Skeletal muscle tissue (tissue), 3 donors: ENCODE measurements at regions not wholly inside any gene's neighbourhood (a gene's known extent, or its start where the extent isn't known, plus 50 kb on each side); places are given as distances from the start of the nearest gene placed in this dataset.
"Not testable (repeated sequence)": the region's sequence is repeated elsewhere in the genome, so short reads cannot be mapped to it uniquely, and the experiment has no call there.

Experiments
- H3K27ac ChIP-seq: one replicate; pipeline ENCODE4 v1.7.0; 2013; ENCODE audit warnings: mild to moderate bottlenecking, low read depth, low read length, inconsistent platforms
- H3K27me3 ChIP-seq, 3 donors: one replicate each; pipeline ENCODE4 v1.7.0; 2013; ENCODE audit warnings: low read length in 3 of 3; ENCODE audit not compliant: control insufficient read depth in 3 of 3, insufficient read depth in 3 of 3
- H3K36me3 ChIP-seq, 3 donors: one replicate each; pipeline ENCODE4 v1.7.0; 2013; ENCODE audit warnings: low read length in 3 of 3; ENCODE audit not compliant: control insufficient read depth in 3 of 3, insufficient read depth in 3 of 3
- H3K4me1 ChIP-seq, 3 donors: one replicate each; pipeline ENCODE4 v1.7.0; 2013; ENCODE audit warnings: low read length in 3 of 3, mild to moderate bottlenecking in 3 of 3; ENCODE audit not compliant: control insufficient read depth in 3 of 3, insufficient read depth in 3 of 3
- H3K4me3 ChIP-seq, 3 donors: one replicate each; pipeline ENCODE4 v1.7.0; 2013; ENCODE audit warnings: low read length in 3 of 3
- H3K9ac ChIP-seq, 3 donors: one replicate each; pipeline ENCODE4 v1.7.0; 2013; ENCODE audit warnings: low read length in 3 of 3, mild to moderate bottlenecking in 3 of 3, moderate library complexity in 2 of 3, low read depth in 1 of 3
- H3K9me3 ChIP-seq, 3 donors: one replicate each; pipeline ENCODE4 v1.7.0; 2013; ENCODE audit warnings: low read length in 3 of 3; ENCODE audit not compliant: control insufficient read depth in 3 of 3
- donor health status: Osteomylitis.

DNA sequence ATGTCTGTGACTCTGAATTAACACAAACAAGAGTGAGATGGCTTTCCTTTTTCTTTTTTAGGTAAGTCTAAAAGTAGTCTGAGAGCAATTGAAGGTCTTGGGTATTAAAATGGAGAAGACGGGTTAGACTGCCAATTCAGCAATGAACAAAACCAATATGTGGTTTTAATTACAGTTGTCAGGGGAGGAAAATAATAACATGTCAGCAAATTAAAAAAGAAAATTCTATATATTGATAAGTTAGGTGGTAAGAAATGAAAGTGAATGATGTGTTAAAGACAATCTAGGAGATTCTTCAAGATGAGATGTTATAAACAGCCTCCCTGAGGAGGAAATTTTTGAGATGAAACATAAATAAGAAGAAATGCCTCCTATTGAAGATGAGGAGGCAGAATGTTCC is 150.6 kb upstream of the HSF2 start:
- Histone ChIP-seq H3K27me3 (no peaks in the 10 kb centered on the region), H3K27ac (no peak overlapping the region), H3K36me3 (no peaks in the 10 kb centered on the region), H3K4me3 (no peak overlapping the region), H3K9ac (no peak overlapping the region), H3K9me3 (no peaks in the 10 kb centered on the region), H3K4me1 (no peaks in the 10 kb centered on the region)

- no peaks in the 10 kb centered on the region for H3K27me3 ChIP-seq
- H3K27ac ChIP-seq = no peak overlapping the region
- no peaks in the 10 kb centered on the region for H3K9me3 ChIP-seq
- no peaks in the 10 kb centered on the region for H3K36me3 ChIP-seq
- no peaks in the 10 kb centered on the region for H3K4me1 ChIP-seq
- H3K9ac ChIP-seq = no peak overlapping the region
- no peak overlapping the region for H3K4me3 ChIP-seq
Observed at GRCh38 chr6:122258839-122259238, 140.6 kb upstream of the HSF2 start.

DNA sequence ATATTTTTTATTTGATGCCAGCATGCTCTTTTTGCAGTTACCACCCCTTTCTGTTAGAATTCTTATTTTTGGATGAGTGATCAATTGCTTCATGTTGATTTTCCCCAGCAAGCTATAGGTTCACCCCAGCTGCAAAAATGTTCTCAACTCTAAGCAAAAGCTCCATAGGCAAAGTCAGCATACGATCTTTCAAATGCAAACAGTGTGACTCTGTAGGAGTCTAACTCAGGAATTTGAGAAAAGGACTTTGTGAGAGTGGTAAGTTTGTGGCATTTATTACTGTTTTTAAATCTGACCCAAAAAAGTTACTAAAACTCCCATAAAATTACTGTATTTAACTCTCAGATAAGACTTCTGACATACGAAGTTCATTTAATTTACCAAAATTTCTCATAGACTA is 134.9 kb upstream of the HSF2 start:
- Histone ChIP-seq H3K4me3 (no peak overlapping the region), H3K4me1 (no peaks in the 10 kb centered on the region), H3K27ac (no peak overlapping the region), H3K9me3 (peaks cover 0 to 9% (median 6%) of the 10 kb centered on the region in 3 donors), H3K27me3 (no peaks in the 10 kb centered on the region), H3K9ac (no peak overlapping the region), H3K36me3 (no peaks in the 10 kb centered on the region)

GRCh38 chr6:122265755-122266154 is 133.7 kb upstream of the HSF2 start:
- Histone ChIP-seq H3K4me1 (no peaks in the 10 kb centered on the region), H3K36me3 (no peaks in the 10 kb centered on the region), H3K9me3 (peaks cover 0 to 9% (median 6%) of the 10 kb centered on the region in 3 donors), H3K4me3 (no peak overlapping the region), H3K9ac (no peak overlapping the region), H3K27me3 (no peaks in the 10 kb centered on the region), H3K27ac (no peak overlapping the region)

DNA sequence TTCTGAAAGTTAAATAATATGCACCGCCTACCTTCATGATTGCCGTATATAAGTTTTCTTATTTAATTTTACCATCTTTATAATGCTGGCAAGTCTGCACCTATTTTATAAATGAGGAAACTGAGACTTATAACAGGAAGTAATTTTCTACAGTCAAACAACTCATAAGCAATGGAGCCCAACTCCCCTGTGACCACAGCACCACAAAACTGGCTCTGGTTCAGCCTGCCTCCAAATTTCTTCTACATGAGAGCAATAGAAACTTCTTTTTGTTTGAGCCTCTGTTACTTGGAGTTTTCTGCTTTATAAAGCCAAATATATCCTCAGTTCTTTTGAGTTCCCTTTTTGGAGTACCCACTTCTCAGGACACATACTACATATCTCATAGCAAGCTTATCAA is 131.1 kb upstream of the HSF2 start:
- H3K9me3 ChIP-seq = peaks cover 0 to 9% (median 6%) of the 10 kb centered on the region in 3 donors
- H3K36me3 ChIP-seq = no peaks in the 10 kb centered on the region
- H3K4me3 ChIP-seq = no peak overlapping the region
- no peak overlapping the region for H3K9ac ChIP-seq
- no peak overlapping the region for H3K27ac ChIP-seq
- no peaks in the 10 kb centered on the region for H3K27me3 ChIP-seq
- H3K4me1 ChIP-seq = no peaks in the 10 kb centered on the region

GRCh38 chr6:122276637-122277036 is 122.8 kb upstream of the HSF2 start:
- H3K9me3 ChIP-seq = no peaks in the 10 kb centered on the region
- H3K27ac ChIP-seq = no peak overlapping the region
- no peak overlapping the region for H3K4me3 ChIP-seq
- H3K27me3 ChIP-seq = no peaks in the 10 kb centered on the region
- H3K4me1 ChIP-seq = no peaks in the 10 kb centered on the region
- H3K36me3 ChIP-seq = no peaks in the 10 kb centered on the region
- no peak overlapping the region for H3K9ac ChIP-seq

- not testable (repeated sequence) for H3K36me3 ChIP-seq, H3K27ac ChIP-seq, H3K4me3 ChIP-seq, H3K9me3 ChIP-seq, H3K9ac ChIP-seq, H3K27me3 ChIP-seq, H3K4me1 ChIP-seq
Observed at GRCh38 chr6:122280105-122281021, 119.1 kb upstream of the HSF2 start.

DNA sequence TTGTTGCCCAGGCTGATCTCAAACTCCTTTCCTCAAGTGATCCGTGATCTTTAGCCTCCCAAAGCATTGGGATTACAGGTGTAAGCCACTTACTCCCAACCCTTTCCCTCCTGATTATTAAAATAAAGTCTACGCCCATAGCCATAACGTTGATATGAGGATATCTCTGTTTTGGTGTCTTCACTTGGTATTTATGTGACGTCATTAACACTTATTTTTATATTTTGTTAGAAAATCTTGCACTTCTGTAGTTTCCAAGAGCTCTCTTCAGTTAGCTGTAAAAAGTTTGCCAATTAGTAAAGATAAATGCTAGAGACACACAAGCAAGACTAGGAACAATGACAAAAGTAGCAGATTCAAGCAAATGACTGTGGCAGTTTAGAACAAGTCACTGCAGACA is 115.6 kb upstream of the HSF2 start:
- H3K27me3 ChIP-seq = no peaks in the 10 kb centered on the region
- no peak overlapping the region for H3K4me3 ChIP-seq
- H3K36me3 ChIP-seq = no peaks in the 10 kb centered on the region
- peaks cover 0 to 2% (median 0%) of the 10 kb centered on the region in 3 donors for H3K4me1 ChIP-seq
- no peaks in the 10 kb centered on the region for H3K9me3 ChIP-seq
- H3K9ac ChIP-seq = no peak overlapping the region
- no peak overlapping the region for H3K27ac ChIP-seq

DNA sequence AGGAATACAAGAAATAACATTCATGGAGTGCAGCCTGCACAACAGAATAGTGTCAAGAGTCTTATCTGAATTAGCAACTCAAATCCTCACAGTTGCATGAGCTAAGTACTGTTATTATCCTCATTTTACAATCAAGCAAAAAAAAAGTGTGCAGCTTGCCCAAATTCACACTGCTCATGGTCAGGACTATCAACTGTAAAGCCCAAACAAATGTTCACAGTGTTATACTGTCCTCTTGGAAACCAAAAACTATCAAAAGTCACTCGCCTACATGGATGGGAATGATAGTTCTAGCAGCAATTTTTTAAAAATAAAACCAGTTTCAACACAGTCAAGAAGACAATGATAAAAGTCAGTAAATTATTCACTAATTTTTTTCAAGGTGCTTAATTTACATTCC is 114.6 kb upstream of the HSF2 start:
- H3K27me3 ChIP-seq = no peaks in the 10 kb centered on the region
- peaks cover 0 to 2% (median 0%) of the 10 kb centered on the region in 3 donors for H3K4me1 ChIP-seq
- no peaks in the 10 kb centered on the region for H3K9me3 ChIP-seq
- H3K36me3 ChIP-seq = no peaks in the 10 kb centered on the region
- no peak overlapping the region for H3K9ac ChIP-seq
- H3K4me3 ChIP-seq = no peak overlapping the region
- no peak overlapping the region for H3K27ac ChIP-seq

DNA sequence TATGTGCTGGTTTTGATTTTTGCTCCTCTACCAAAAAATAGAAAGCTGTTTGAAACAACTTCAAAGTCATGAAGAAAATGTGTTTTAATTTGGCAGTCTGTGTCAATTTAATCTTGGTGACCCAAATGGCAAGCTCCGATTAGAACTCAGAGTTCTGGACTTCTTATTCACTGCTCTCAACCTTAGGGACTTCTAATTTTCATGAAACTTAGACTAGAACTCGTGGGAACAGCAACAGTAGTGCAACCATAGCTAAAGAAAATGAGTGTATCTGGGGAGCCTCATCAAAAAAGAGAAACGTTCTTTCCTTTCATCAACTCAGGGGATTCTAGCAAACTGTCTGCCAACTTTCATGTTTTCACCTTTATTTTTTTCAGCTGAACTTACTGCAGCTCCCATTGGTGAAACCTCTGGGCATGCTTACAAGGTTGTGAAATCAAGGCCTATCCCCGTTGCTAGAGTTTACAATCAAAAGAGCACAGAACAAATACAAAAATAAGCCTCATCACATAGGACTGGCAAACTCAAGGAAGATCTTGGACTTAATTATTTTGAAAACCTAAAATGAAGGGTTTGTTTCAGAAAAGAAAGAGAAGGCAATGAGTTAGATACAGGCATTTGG is 114.0 kb upstream of the HSF2 start:
- no peak overlapping the region for H3K9ac ChIP-seq
- H3K9me3 ChIP-seq = no peaks in the 10 kb centered on the region
- no peaks in the 10 kb centered on the region for H3K27me3 ChIP-seq
- H3K27ac ChIP-seq = no peak overlapping the region
- no peaks in the 10 kb centered on the region for H3K36me3 ChIP-seq
- H3K4me3 ChIP-seq = no peak overlapping the region
- peaks cover 0 to 2% (median 0%) of the 10 kb centered on the region in 3 donors for H3K4me1 ChIP-seq
